Mesenchymal stem cell (in vitro differentiated cells and primary cell): ENCODE measurements at regions not wholly inside any gene's neighbourhood (a gene's known extent, or its start where the extent isn't known, plus 50 kb on each side); places are given as distances from the start of the nearest gene placed in this dataset.
"Not testable (repeated sequence)": the region's sequence is repeated elsewhere in the genome, so short reads cannot be mapped to it uniquely, and the experiment has no call there.

ENCODE experiments used
- DNase-seq: peaks from one replicate; pipeline ENCODE4 v3.0.0-alpha.2; 2013
- H2AFZ ChIP-seq: one replicate; pipeline ENCODE4 v1.6.1; 2013; ENCODE audit warnings: low read depth, mild to moderate bottlenecking, control low read depth, inconsistent platforms, low read length, moderate library complexity
- H2AK5ac ChIP-seq: 2 replicates; pipeline ENCODE4 v1.6.1; 2013; ENCODE audit warnings: low read length, moderate library complexity, mild to moderate bottlenecking, inconsistent platforms; ENCODE audit not compliant: severe bottlenecking
- H2BK120ac ChIP-seq: one replicate; pipeline ENCODE4 v1.6.1; 2013; ENCODE audit warnings: low read depth, mild to moderate bottlenecking, inconsistent platforms, low read length, moderate library complexity
- H2BK12ac ChIP-seq, 2 experiments: one replicate each; pipeline ENCODE4 v1.6.1; 2013; ENCODE audit warnings: inconsistent platforms in 2 of 2, low read length in 2 of 2, mild to moderate bottlenecking in 2 of 2, moderate library complexity in 2 of 2, control low read depth in 1 of 2
- H2BK15ac ChIP-seq: one replicate; pipeline ENCODE4 v1.6.1; 2013; ENCODE audit warnings: mild to moderate bottlenecking, low read depth, inconsistent platforms; ENCODE audit not compliant: poor library complexity, severe bottlenecking
- H2BK5ac ChIP-seq: 2 replicates; pipeline ENCODE4 v1.6.1; 2013; ENCODE audit warnings: low read depth, mild to moderate bottlenecking, low read length, control low read depth, inconsistent platforms; ENCODE audit not compliant: poor library complexity, severe bottlenecking
- H3K14ac ChIP-seq, 2 experiments: one replicate each; pipeline ENCODE4 v1.6.1; 2013; ENCODE audit warnings: inconsistent platforms in 2 of 2, low read length in 2 of 2, control low read depth in 1 of 2, mild to moderate bottlenecking in 1 of 2, moderate library complexity in 1 of 2
- H3K18ac ChIP-seq, 2 experiments: one replicate each; pipeline ENCODE4 v1.6.1; 2013; ENCODE audit warnings: inconsistent platforms in 2 of 2, low read length in 2 of 2, control low read depth in 1 of 2, low read depth in 1 of 2, mild to moderate bottlenecking in 1 of 2
- H3K23ac ChIP-seq, 2 experiments: one replicate each; pipeline ENCODE4 v1.6.1; 2013; ENCODE audit warnings: inconsistent platforms in 2 of 2, low read length in 2 of 2, mild to moderate bottlenecking in 2 of 2, moderate library complexity in 2 of 2, control low read depth in 1 of 2
- H3K27ac ChIP-seq: 2 replicates; pipeline ENCODE4 v1.5.1; 2013; ENCODE audit warnings: mild to moderate bottlenecking, moderate library complexity, low read length, control low read depth, inconsistent platforms; ENCODE audit not compliant: poor library complexity, severe bottlenecking
- H3K27me3 ChIP-seq, 2 experiments: 2 replicates each; pipeline versions ENCODE4 v1.6.1 to v1.7.0; 2013; ENCODE audit warnings: low read length in 2 of 2, mild to moderate bottlenecking in 2 of 2, moderate library complexity in 2 of 2, control low read depth in 1 of 2, inconsistent platforms in 1 of 2; ENCODE audit not compliant: control insufficient read depth in 1 of 2, insufficient read depth in 1 of 2
- H3K36me3 ChIP-seq, 2 experiments: 2 replicates each; pipeline versions ENCODE4 v1.6.1 to v1.7.0; 2013; ENCODE audit warnings: low read length in 2 of 2, control low read depth in 1 of 2, inconsistent platforms in 1 of 2, low read depth in 1 of 2, mild to moderate bottlenecking in 1 of 2; ENCODE audit not compliant: insufficient read depth in 2 of 2, control insufficient read depth in 1 of 2
- H3K4ac ChIP-seq, 2 experiments: one replicate each; pipeline ENCODE4 v1.6.1; 2013; ENCODE audit warnings: inconsistent platforms in 2 of 2, low read length in 2 of 2, mild to moderate bottlenecking in 2 of 2, moderate library complexity in 2 of 2, control low read depth in 1 of 2, low read depth in 1 of 2
- H3K4me1 ChIP-seq: 2 replicates; pipeline ENCODE4 v1.6.1; 2013; ENCODE audit warnings: low read depth, low read length, control low read depth; ENCODE audit not compliant: control insufficient read depth, insufficient read depth
- H3K4me2 ChIP-seq: 2 replicates; pipeline ENCODE4 v1.6.1; 2013; ENCODE audit warnings: low read length, mild to moderate bottlenecking, inconsistent platforms; ENCODE audit not compliant: poor library complexity, severe bottlenecking
- H3K4me3 ChIP-seq, 2 experiments: 2 replicates each; pipeline versions ENCODE4 v1.5.1 to v1.7.0; 2013; ENCODE audit warnings: low read length in 2 of 2, mild to moderate bottlenecking in 2 of 2, control low read depth in 1 of 2, low read depth in 1 of 2; ENCODE audit not compliant: insufficient read depth in 1 of 2
- H3K79me1 ChIP-seq: replicated peaks from 2 replicates; pipeline ENCODE4 v1.6.1; 2013; ENCODE audit warnings: mild to moderate bottlenecking, control low read depth, low read length, inconsistent platforms; ENCODE audit not compliant: poor library complexity, severe bottlenecking
- H3K9ac ChIP-seq: 2 replicates; pipeline ENCODE4 v1.7.0; 2013; ENCODE audit warnings: mild to moderate bottlenecking, low read length, moderate library complexity
- H3K9me3 ChIP-seq: 2 replicates; pipeline ENCODE4 v1.7.0; 2013; ENCODE audit warnings: mild to moderate bottlenecking, low read length; ENCODE audit not compliant: control insufficient read depth
- H4K8ac ChIP-seq: one replicate; pipeline ENCODE4 v1.6.1; 2013; ENCODE audit warnings: inconsistent platforms, mild to moderate bottlenecking, low read length, moderate library complexity
- H4K91ac ChIP-seq: one replicate; pipeline ENCODE4 v1.6.1; 2013; ENCODE audit warnings: mild to moderate bottlenecking, low read length, inconsistent platforms
- WGBS: methylation state at CpG from one replicate; pipeline ENCODE4 v1.1.7; 2013; ENCODE audit warnings: mixed read lengths; 5-methylcytosine and 5-hydroxymethylcytosine counted together

DNA sequence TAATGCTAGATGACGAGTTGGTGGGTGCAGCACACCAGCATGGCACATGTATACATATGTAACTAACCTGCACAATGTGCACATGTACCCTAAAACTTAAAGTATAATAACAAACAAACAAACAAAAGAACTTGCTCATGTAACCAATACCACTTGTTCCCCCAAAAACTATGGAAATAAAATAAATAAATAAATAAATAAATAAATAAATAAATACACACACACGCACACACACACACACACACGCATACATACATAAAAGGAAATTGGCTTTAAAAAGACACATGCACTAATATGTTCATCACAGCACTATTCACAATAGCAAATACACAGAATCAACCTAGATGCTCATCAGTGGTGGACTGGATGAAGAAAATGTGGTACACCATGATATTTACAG is 394.0 kb upstream of the SLC10A2 start:
- 83% methylated on average over 1 of the region's 3 CpGs for whole genome bisulfite sequencing
- H3K14ac ChIP-seq, H3K4me3 ChIP-seq: not testable (repeated sequence)

DNA sequence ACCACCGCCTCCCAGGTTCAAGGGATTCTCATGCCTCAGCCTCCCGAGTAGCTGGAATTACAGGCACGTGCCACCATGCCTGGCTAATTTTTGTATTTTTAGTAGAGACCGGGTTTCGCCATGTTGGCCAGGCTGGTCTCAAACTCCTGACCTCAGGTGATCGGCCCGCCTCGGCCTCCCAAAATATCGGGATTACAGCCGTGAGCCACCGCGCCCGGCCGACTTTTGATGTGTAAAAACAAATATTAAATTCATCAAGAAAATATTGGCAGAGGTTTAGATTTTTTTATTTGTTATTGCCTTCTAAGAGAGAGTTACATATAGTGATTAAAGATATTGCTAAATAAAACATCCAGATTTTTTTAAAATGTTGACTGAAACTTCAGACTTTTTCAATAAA is 390.8 kb upstream of the SLC10A2 start:
- not testable (repeated sequence) for H3K4me1 ChIP-seq, H3K27ac ChIP-seq, H3K36me3 ChIP-seq, H4K91ac ChIP-seq, H3K18ac ChIP-seq, H2BK120ac ChIP-seq, H3K27me3 ChIP-seq, H2BK5ac ChIP-seq, H2BK15ac ChIP-seq, H3K9me3 ChIP-seq, DNase-seq, H2AFZ ChIP-seq, H2AK5ac ChIP-seq, H3K9ac ChIP-seq, H3K4me2 ChIP-seq, H3K14ac ChIP-seq, H3K23ac ChIP-seq, H3K4me3 ChIP-seq, H2BK12ac ChIP-seq, H3K4ac ChIP-seq, H3K79me1 ChIP-seq, H4K8ac ChIP-seq
- 95% methylated on average over 10 of the region's 14 CpGs for WGBS

More for the DNA sequence above, 394.0 kb upstream of the SLC10A2 start:
- H3K4me2 ChIP-seq, H2AK5ac ChIP-seq, H3K27ac ChIP-seq, H3K9me3 ChIP-seq, H3K36me3 ChIP-seq, H2BK12ac ChIP-seq, H4K91ac ChIP-seq, H3K9ac ChIP-seq, H2BK15ac ChIP-seq, H2BK120ac ChIP-seq, H3K79me1 ChIP-seq, H3K18ac ChIP-seq, H3K4ac ChIP-seq, H2AFZ ChIP-seq, H4K8ac ChIP-seq, DNase-seq, H3K27me3 ChIP-seq, H2BK5ac ChIP-seq, H3K4me1 ChIP-seq, H3K23ac ChIP-seq: not testable (repeated sequence)

DNA sequence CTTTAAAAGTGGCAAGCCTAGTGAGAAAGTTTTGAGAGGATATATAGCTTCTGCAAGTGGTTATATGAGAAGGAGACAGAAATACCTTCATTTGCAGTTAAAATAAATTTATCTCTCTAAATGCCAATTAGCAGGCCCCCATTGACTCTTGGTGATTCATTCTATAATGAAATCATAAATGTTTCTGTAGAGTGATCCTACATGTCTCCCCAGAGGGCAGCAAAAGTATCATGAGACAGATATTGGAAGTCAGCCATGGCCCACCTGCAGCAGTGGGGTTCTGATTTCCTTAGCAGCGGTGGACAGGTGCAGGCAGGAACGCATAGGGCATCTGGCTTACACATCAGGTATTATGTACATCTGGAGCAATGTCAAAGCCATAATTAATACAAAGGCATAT is 385.4 kb upstream of the SLC10A2 start:
- no peak overlapping the region for H3K27ac ChIP-seq
- no peaks in the 10 kb centered on the region for H3K36me3 ChIP-seq
- no peaks in the 10 kb centered on the region for H3K9me3 ChIP-seq
- H3K9ac ChIP-seq: no peak overlapping the region
- no peaks in the 10 kb centered on the region for H3K27me3 ChIP-seq
- H4K8ac ChIP-seq: no peak overlapping the region
- H3K18ac ChIP-seq: no peak overlapping the region
- H3K14ac ChIP-seq: no peak overlapping the region
- 100% methylated on average over 2 of the region's 2 CpGs for WGBS
- no peak overlapping the region for H2BK15ac ChIP-seq
- no peak for DNase-seq
- no peak overlapping the region for H2BK5ac ChIP-seq
- no peak overlapping the region for H4K91ac ChIP-seq
- H2AK5ac ChIP-seq: no peak overlapping the region
- H2BK120ac ChIP-seq: no peak overlapping the region
- H3K79me1 ChIP-seq: no peaks in the 10 kb centered on the region
- H3K23ac ChIP-seq: no peak overlapping the region
- no peak overlapping the region for H2BK12ac ChIP-seq
- H3K4ac ChIP-seq: no peak overlapping the region
- H3K4me1 ChIP-seq: no peaks in the 10 kb centered on the region
- no peak overlapping the region for H3K4me3 ChIP-seq
- no peak overlapping the region for H2AFZ ChIP-seq
- no peak overlapping the region for H3K4me2 ChIP-seq

DNA sequence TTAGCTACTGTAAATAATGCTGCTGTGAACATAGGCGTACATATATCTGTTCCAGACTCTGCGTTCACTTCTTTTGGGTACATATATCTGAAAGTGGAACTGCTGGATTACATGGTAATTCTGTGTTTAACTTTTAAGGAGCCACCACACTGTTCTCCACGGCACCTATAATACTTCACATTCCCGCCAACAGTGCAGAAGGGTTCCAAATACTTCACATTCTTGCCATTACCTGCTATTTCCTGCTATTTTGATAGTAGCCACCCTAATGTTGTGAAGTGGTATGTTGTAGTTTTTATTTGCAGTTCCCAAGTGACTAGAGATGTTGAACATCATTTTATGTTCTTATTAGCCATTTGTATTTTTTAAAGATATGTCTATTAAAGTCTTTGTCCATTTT is 377.4 kb upstream of the SLC10A2 start:
- no peak overlapping the region for H2AFZ ChIP-seq
- H3K14ac ChIP-seq: no peak overlapping the region
- H2AK5ac ChIP-seq: no peak overlapping the region
- no peaks in the 10 kb centered on the region for H3K27me3 ChIP-seq
- H2BK120ac ChIP-seq: no peak overlapping the region
- no peaks in the 10 kb centered on the region for H3K79me1 ChIP-seq
- no peak overlapping the region for H2BK15ac ChIP-seq
- no peak overlapping the region for H3K27ac ChIP-seq
- no peak overlapping the region for H4K91ac ChIP-seq
- H3K36me3 ChIP-seq: no peaks in the 10 kb centered on the region
- no peak overlapping the region for H3K9ac ChIP-seq
- no peak overlapping the region for H3K4me3 ChIP-seq
- no peak overlapping the region for H3K18ac ChIP-seq
- H4K8ac ChIP-seq: no peak overlapping the region
- no peaks in the 10 kb centered on the region for H3K4me1 ChIP-seq
- H2BK12ac ChIP-seq: no peak overlapping the region
- 91% methylated on average over 2 of the region's 4 CpGs for WGBS
- no peak overlapping the region for H3K4ac ChIP-seq
- DNase-seq: no peak
- no peak overlapping the region for H3K23ac ChIP-seq
- no peak overlapping the region for H2BK5ac ChIP-seq
- no peak overlapping the region for H3K4me2 ChIP-seq
- peaks cover 11% of the 10 kb centered on the region for H3K9me3 ChIP-seq
